ENCODE measurements at regions not wholly inside any gene's neighbourhood (a gene's known extent, or its start where the extent isn't known, plus 50 kb on each side); places are given as distances from the start of the nearest gene placed in this dataset.
"Not testable (repeated sequence)": the region's sequence is repeated elsewhere in the genome, so short reads cannot be mapped to it uniquely, and the experiment has no call there.

- DNase-seq (ENCODE audit: low read depth in 4 of 4, low spot score in 2 of 4): no peak
These were observed 900.8 kb downstream of the XPNPEP1 start for GRCh38 chr10:109022417-109023049.

GRCh38 chr10:109019001-109019424 is 904.3 kb downstream of the XPNPEP1 start:
- DNase-seq (ENCODE audit: low read depth in 4 of 4, low spot score in 2 of 4): no peak

GRCh38 chr10:109007514-109007913 is 915.8 kb downstream of the XPNPEP1 start:
- DNase-seq (ENCODE audit: low read depth in 4 of 4, low spot score in 2 of 4): no peak

GRCh38 chr10:108990441-108990840 is 932.9 kb downstream of the XPNPEP1 start:
- DNase-seq (ENCODE audit: low read depth in 4 of 4, low spot score in 2 of 4): no peak

- no peak for DNase-seq (ENCODE audit: low read depth in 4 of 4, low spot score in 2 of 4)
These were observed 933.3 kb downstream of the XPNPEP1 start for GRCh38 chr10:108989976-108990375.

GRCh38 chr10:108982159-108982558 is 941.2 kb downstream of the XPNPEP1 start:
- DNase-seq (ENCODE audit: low read depth in 4 of 4, low spot score in 2 of 4): peak in 3 of 4 donors; percentile 2 to 11 (median 6)

GRCh38 chr10:108980869-108981268 is 942.4 kb downstream of the XPNPEP1 start:
- no peak for DNase-seq (ENCODE audit: low read depth in 4 of 4, low spot score in 2 of 4)

- DNase-seq (ENCODE audit: low read depth in 4 of 4, low spot score in 2 of 4): no peak
These were observed 947.8 kb downstream of the XPNPEP1 start for GRCh38 chr10:108975459-108976058.

GRCh38 chr10:108970016-108970415 is 953.3 kb downstream of the XPNPEP1 start:
- peak; percentile 34 to 65 (median 40) for DNase-seq (ENCODE audit: low read depth in 4 of 4, low spot score in 2 of 4)

- no peak for DNase-seq (ENCODE audit: low read depth in 4 of 4, low spot score in 2 of 4)
These were observed 956.9 kb downstream of the XPNPEP1 start for GRCh38 chr10:108966411-108966810.

- DNase-seq (ENCODE audit: low read depth in 4 of 4, low spot score in 2 of 4): no peak
These were observed 957.3 kb downstream of the XPNPEP1 start for GRCh38 chr10:108966005-108966404.

GRCh38 chr10:108962172-108962571 is 961.1 kb downstream of the XPNPEP1 start:
- no peak for DNase-seq (ENCODE audit: low read depth in 4 of 4, low spot score in 2 of 4)

- no peak for DNase-seq (ENCODE audit: low read depth in 4 of 4, low spot score in 2 of 4)
These were observed 965.6 kb downstream of the XPNPEP1 start for GRCh38 chr10:108957681-108958080.

- DNase-seq (ENCODE audit: low read depth in 4 of 4, low spot score in 2 of 4): no peak
These were observed 967.2 kb downstream of the XPNPEP1 start for GRCh38 chr10:108956149-108956548.

GRCh38 chr10:108920029-108920428 is 1003.3 kb downstream of the XPNPEP1 start:
- not testable (repeated sequence) for DNase-seq (ENCODE audit: low read depth in 4 of 4, low spot score in 2 of 4)

GRCh38 chr10:108913300-108913699 is 1010.0 kb downstream of the XPNPEP1 start:
- DNase-seq (ENCODE audit: low read depth in 4 of 4, low spot score in 2 of 4): no peak

GRCh38 chr10:108911814-108912541 is 1011.3 kb downstream of the XPNPEP1 start:
- peak in 3 of 4 donors; percentile 69 to 74 (median 72) for DNase-seq (ENCODE audit: low read depth in 4 of 4, low spot score in 2 of 4)

- DNase-seq (ENCODE audit: low read depth in 4 of 4, low spot score in 2 of 4): no peak
These were observed 1015.2 kb downstream of the XPNPEP1 start for GRCh38 chr10:108908096-108908495.

- DNase-seq (ENCODE audit: low read depth in 4 of 4, low spot score in 2 of 4): no peak
These were observed 1017.5 kb downstream of the XPNPEP1 start for GRCh38 chr10:108905821-108906220.

GRCh38 chr10:108905171-108905570 is 1018.1 kb downstream of the XPNPEP1 start:
- no peak for DNase-seq (ENCODE audit: low read depth in 4 of 4, low spot score in 2 of 4)

- DNase-seq (ENCODE audit: low read depth in 4 of 4, low spot score in 2 of 4): no peak
These were observed 1019.0 kb downstream of the XPNPEP1 start for GRCh38 chr10:108904163-108904838.

Measured in left renal cortex interstitium (tissue), 4 donors.